Left ventricle myocardium inferior (tissue), 1 donor: ENCODE measurements at regions not wholly inside any gene's neighbourhood (a gene's known extent, or its start where the extent isn't known, plus 50 kb on each side); places are given as distances from the start of the nearest gene placed in this dataset.

Experiments used
- DNase-seq: peaks from one replicate; pipeline ENCODE4 v3.0.0-alpha.2; 2020
- H3K27ac ChIP-seq: fragments of 200-600 bp; replicated peaks from 2 replicates; pipeline ENCODE4 v1.8.0; 2021
- H3K27me3 ChIP-seq: fragments of 200-600 bp; 2 replicates; pipeline ENCODE4 v1.8.0; 2021; ENCODE audit warnings: low read depth
- H3K36me3 ChIP-seq: fragments of 200-600 bp; 2 replicates; pipeline ENCODE4 v1.8.0; 2021
- H3K4me1 ChIP-seq: fragments of 200-600 bp; 2 replicates; pipeline ENCODE4 v1.8.0; 2021
- H3K4me3 ChIP-seq: fragments of 200-600 bp; 2 replicates; pipeline ENCODE4 v1.8.0; 2021; ENCODE audit warnings: mild to moderate bottlenecking, moderate library complexity
- H3K9me3 ChIP-seq: fragments of 200-600 bp; replicated peaks from 2 replicates; pipeline ENCODE4 v1.8.0; 2021
- intact Hi-C: fragments of 100-400 bp; cut with micrococcal nuclease; formaldehyde crosslinking; loops from one replicate; pipeline ENCODE4 v1.11.0; 2022
- TF ChIP-seq, protein P1 (sequence below): fragments of 200-600 bp; IDR thresholded peaks from 2 replicates; pipeline ENCODE4 v1.8.0; 2021; ENCODE audit warnings: antibody characterized with exemption, mild to moderate bottlenecking, borderline replicate concordance
- donor health status: DM: no; HTN: yes; CAD: no; lungs with severe emphysema.

DNA sequence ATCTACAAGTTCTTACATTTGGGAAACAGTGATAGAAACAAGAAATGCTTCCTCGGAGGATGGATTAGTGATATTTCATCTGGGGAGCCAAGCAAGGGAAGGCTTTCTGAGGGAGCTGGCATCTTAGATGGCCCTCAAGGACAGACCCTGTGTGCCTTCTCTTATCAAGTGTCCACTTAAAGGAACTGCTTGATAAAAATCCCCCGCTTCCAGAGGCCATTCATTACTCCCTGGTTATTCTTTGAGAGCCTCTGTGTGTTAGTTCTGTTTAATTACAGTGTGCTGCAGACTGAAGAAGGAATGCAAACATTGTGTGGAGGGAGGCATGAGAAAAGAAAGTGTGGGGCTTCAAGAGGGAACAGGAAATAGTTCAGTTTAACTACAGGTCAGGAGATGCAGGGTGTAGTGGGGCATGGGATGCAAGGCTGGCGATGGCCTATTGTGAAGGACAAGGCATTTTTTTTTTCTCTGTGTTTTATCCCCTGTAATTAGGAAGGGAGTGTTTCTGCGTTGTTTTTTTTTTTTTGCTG, 145.4 kb downstream of the SNX10 start:
- Histone ChIP-seq H3K4me3 (no peak overlapping the region), H3K4me1 (no peaks in the 10 kb centered on the region), H3K27ac (no peak overlapping the region), H3K36me3 (no peaks in the 10 kb centered on the region), H3K27me3 (peaks cover 7% of the 10 kb centered on the region), H3K9me3 (no peaks in the 10 kb centered on the region)
- TF ChIP-seq, protein P1, sequence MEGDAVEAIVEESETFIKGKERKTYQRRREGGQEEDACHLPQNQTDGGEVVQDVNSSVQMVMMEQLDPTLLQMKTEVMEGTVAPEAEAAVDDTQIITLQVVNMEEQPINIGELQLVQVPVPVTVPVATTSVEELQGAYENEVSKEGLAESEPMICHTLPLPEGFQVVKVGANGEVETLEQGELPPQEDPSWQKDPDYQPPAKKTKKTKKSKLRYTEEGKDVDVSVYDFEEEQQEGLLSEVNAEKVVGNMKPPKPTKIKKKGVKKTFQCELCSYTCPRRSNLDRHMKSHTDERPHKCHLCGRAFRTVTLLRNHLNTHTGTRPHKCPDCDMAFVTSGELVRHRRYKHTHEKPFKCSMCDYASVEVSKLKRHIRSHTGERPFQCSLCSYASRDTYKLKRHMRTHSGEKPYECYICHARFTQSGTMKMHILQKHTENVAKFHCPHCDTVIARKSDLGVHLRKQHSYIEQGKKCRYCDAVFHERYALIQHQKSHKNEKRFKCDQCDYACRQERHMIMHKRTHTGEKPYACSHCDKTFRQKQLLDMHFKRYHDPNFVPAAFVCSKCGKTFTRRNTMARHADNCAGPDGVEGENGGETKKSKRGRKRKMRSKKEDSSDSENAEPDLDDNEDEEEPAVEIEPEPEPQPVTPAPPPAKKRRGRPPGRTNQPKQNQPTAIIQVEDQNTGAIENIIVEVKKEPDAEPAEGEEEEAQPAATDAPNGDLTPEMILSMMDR, result no peak
- no peak for DNase-seq
- intact Hi-C loops, result no loop called here

DNA sequence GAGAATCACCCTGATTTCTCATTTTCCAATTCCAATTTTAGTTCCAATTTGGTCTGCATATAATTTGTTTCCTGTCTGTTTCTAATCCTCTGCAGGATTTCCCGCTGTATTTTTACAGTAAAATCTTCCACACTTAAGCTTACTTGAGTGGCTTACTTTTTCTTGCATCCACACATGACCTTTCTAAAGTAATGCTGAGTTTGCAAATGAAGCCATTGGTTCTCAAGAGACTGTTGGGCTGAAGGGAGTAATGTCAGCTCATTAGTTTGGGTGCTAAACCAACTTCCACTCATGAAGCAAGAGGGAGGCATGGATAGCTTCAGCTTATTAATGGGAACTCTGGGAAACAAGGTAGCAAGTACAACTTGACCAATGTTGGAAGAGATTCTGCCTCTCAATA, 146.4 kb downstream of the SNX10 start:
- intact Hi-C loops, result no loop called here
- Histone ChIP-seq H3K9me3 (no peaks in the 10 kb centered on the region), H3K4me1 (no peaks in the 10 kb centered on the region), H3K36me3 (no peaks in the 10 kb centered on the region), H3K27me3 (peaks cover 17% of the 10 kb centered on the region), H3K4me3 (no peak overlapping the region), H3K27ac (no peak overlapping the region)
- TF ChIP-seq, protein P1, result no peak
- no peak for DNase-seq

DNA sequence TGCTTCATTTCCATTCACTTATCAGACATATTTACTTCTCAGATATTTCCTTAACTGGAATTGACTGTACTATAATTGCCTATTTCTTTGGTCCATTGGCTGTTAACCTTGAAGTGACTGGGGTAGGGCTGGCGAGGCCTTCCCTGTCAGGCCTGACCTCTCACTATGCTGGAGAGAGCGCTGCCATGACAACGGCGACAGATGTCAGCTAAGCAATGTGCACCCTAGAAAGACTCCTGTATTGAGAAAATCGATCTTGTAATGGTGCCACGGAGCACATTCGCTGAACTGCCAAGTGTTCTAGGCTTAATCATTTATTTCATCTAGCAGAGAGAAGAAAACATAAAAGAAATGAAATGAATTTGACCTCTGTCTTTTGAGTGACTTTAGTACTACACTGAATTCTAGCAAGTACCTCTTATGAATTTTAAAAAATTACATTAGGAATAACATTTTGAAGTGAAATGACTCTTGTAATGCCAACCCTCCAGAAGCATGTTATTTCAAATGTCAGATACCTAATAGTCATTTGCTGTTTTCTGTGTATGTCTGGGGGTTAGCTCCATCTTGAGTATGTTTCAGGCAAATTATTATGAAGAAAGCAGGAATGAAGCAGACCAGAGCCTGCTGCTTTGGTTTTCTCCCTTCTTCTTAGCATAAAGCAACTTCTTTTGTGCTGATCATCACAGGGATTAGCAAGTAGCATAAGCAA, 148.0 kb downstream of the SNX10 start:
- no peaks in the 10 kb centered on the region for H3K4me1 ChIP-seq
- TF ChIP-seq, protein P1, result no peak
- H3K27me3 ChIP-seq, result peaks cover 32% of the 10 kb centered on the region
- intact Hi-C loops, result no loop called here
- no peak for DNase-seq
- no peaks in the 10 kb centered on the region for H3K36me3 ChIP-seq
- no peak overlapping the region for H3K4me3 ChIP-seq
- H3K27ac ChIP-seq, result no peak overlapping the region
- no peaks in the 10 kb centered on the region for H3K9me3 ChIP-seq

DNA sequence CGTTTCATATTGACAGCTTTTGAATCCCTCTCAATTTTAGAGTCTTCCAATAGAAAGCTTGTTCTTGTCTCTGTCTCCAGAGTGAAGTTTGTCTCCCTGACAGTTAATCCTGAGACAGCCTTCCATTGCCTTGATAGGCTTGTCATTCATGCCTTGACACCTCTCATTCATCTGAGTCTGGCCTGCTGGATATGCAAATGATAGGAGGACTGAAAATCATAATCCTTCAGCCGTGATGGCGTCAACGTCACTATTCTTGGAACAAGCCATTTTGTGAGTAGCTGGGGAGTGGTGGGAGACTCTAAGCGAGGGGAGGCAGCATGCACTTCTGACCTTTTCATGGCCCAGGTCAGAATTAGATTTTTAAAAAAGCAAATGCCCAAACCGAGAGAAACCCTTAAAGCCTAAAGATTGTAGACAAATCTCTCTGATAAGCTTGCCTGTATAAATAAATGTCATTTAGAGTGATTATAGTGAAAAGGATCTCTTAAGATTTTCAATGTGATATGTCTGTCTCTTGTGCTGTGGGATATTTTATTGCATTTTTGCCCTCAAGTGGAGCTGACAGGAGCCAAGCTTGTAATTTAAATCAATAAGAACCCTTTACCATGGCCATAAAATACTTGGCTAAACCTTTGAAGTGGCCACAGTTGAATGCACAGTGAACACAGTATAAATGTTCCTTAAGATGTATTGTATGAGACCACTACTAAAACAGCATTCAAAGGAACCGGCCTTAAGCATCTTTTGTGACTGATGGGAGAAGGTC, 148.8 kb downstream of the SNX10 start:
- no peak for DNase-seq
- TF ChIP-seq, protein P1, result no peak
- Histone ChIP-seq H3K27ac (no peak overlapping the region), H3K36me3 (no peaks in the 10 kb centered on the region), H3K4me1 (no peaks in the 10 kb centered on the region), H3K9me3 (no peaks in the 10 kb centered on the region), H3K4me3 (no peak overlapping the region), H3K27me3 (peaks cover 36% of the 10 kb centered on the region)
- intact Hi-C loops, result no loop called here

DNA sequence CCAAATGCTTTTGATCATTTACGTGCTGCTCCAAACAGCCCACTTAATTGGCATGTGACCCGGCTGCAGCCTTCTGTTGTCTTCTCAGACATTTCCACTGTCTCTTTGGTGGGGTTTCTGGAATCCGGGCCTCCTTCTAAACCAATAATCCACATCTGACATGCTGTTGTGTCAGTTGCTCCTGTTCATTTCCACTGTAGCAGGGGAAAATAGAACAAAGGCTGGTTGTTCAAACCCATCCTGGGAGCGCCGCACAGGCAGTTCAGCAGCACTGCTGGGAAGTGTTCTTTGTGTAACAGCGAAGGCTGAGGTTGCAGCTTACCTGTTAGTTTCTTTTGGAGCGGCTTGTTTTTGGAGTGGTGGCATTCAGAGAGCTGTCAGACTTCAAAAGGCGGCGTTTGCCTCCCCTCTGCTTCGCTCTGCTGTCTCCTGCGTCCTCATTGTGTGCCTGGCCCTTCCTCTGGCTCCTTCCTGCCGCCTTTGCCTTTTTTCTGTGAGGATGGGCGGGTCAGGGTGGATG, 149.4 kb downstream of the SNX10 start:
- Histone ChIP-seq H3K4me3 (no peak overlapping the region), H3K27ac (no peak overlapping the region), H3K27me3 (peaks cover 41% of the 10 kb centered on the region), H3K36me3 (no peaks in the 10 kb centered on the region), H3K4me1 (no peaks in the 10 kb centered on the region), H3K9me3 (no peaks in the 10 kb centered on the region)
- no peak for DNase-seq
- TF ChIP-seq, protein P1, result no peak
- intact Hi-C loops, result no loop called here
